HG02610 (cell line): ENCODE measurements at regions not wholly inside any gene's neighbourhood (a gene's known extent, or its start where the extent isn't known, plus 50 kb on each side); places are given as distances from the start of the nearest gene placed in this dataset.
"Not testable (repeated sequence)": the region's sequence is repeated elsewhere in the genome, so short reads cannot be mapped to it uniquely, and the experiment has no call there.

Source experiments
- ATAC-seq: cut with Tn5 transposase; IDR thresholded peaks from one replicate; pipeline ENCODE4 v1.9.1; 2021; ENCODE audit warnings: mild to moderate bottlenecking, moderate library complexity; ENCODE audit not compliant: unreplicated experiment

DNA sequence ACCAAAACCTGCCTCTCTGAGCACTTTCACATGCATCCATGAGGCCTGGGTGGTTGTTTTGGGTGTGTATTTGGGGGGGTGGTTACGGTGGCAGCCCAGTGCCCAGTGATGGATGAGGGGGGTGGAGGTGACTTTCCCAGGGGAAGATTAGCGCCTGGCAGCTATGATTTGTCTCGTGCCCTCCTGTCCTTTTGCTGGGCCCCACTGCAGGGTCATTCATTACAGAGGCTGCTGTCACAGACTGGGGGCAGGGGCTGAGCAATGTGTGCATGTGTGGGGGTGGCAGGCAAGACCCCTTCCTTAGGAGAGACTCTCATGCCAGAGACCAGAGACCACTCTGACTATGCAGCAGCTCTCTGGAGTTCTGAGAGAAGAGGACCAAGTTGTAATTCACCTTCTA is 93.7 kb downstream of the MRM1 start:
- no peak for ATAC-seq

GRCh38 chr17:36695710-36696109 is 94.3 kb downstream of the MRM1 start:
- ATAC-seq, result not testable (repeated sequence)

DNA sequence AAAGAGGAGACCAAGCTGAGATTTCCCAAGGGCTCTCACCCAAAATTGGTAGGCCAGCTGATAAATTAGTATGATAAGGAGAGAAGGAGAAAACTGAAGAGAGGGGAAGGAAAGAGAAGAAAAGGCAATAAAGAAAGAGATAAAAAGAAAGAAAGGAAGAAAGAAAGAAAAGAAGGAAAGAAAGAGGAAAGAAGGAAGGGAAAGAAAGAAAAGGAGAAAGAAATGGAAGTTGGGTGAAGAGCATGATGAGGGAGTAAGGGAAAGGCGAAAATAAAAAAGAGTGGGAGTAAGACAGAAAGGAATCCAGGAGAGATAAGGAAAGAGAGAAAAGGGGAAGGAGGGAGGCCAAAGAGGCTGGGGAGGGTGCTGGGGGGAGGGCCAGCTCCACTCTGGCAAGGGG is 95.4 kb downstream of the MRM1 start:
- no peak for ATAC-seq

DNA sequence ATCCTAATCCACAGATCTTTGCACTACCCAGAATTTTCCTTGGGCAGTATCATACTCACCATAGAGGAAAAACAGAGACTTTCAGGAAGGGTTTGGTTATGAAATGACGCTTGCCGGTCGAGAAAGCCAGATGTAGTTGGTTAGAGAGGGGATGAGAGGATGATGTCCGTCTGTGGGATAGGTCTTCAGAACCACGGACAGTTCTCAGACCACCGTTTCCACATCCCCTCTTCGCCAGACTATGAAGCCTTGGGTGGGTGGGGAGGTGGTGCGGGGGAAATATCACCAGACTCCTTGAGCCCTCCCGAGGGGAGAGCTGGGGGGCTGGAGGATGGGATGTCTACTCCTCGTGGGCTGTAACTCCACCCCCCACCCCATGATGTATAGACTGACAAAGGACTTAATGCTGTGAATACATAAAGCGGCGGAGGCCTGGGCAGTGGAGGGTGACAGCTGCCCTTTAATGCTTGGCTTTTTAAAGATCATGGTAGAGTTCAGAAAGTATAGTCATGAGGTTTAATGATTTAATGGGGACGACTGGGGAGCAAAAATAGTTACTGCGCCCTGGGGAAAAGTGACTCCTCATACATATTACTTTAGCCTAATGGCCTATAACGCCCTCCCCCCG is 96.6 kb downstream of the MRM1 start:
- no peak for ATAC-seq

DNA sequence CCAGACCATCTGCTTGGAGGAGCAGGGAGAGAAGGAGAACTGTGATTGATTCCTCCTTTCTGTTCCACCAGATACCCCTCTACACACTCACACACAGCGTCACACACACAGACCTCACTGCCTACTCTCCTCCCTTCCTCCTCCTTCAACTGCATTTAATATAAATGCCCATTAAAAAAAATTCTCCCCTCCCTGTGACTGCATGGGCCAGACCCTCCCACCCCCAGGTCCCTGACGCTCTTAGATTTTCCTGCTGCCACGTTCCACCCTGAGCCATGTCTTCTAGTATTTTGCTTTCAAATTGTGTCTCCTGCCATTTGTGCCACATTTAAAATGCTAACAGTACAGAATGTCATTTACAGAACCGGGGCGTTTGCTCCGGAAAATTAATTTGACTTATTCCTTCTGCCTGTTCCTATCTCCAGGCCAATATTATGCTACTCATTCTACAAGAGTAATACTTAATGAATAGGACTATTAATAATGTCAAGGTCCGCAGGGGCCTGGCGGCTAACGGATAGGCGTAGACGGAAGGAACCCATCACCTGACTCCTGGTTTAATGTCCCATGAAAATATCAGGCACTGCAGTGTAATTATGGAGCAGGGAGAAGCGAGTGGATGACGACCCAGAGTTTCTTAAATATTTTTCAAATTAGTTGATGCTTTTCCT is 100.2 kb downstream of the MRM1 start:
- ATAC-seq, result no peak

DNA sequence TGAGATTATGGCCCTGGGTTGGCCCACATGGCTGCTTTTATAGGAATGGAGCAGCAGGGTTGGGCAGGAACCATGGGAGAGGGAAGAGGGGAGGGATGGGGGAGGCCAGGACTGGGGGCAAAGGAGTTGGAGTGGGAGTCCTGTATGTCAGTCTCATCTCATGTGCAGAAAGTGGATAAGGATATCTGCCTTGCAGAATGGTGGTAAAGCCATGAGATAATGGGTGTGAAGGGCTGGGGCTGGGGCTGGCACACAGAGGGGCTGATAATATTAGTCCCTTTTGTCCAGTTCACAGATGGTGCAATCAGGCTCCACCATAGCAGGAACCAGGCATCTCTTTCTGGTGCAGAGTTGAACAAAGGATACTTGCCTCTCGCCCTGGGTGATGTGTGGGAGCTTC is 101.3 kb downstream of the MRM1 start:
- no peak for ATAC-seq

- ATAC-seq, result no peak
Measured at GRCh38 chr17:36703860-36704266, 102.5 kb downstream of the MRM1 start.

- no peak for ATAC-seq
Measured at GRCh38 chr17:36705283-36705795, 104.0 kb downstream of the MRM1 start.

- ATAC-seq, result no peak
Measured at GRCh38 chr17:36705874-36706731, 104.7 kb downstream of the MRM1 start.

- ATAC-seq, result no peak
Measured at GRCh38 chr17:36707904-36708303, 106.5 kb downstream of the MRM1 start.

DNA sequence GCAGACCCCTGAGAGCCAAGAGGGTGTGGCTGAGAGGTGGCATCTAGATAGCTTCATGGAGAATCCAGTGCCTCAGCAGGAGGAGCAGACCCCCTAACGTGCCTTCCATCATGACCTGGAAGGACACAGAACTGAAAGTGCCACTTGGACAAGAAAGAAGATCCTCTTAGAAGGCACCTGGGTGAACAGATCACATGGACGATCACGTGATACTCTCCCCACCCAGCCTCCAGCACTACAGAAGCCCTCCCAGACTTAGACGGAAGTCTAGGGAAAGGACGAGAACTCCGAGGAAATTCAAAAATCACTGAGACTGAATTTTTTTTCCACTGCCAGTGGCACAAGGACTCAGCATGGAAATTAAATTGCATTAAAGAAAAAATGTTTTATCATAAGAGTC is 113.4 kb downstream of the MRM1 start:
- ATAC-seq, result no peak

GRCh38 chr17:36715951-36716350 is 114.6 kb downstream of the MRM1 start:
- ATAC-seq, result no peak

- ATAC-seq, result no peak
Measured at GRCh38 chr17:36717088-36717487, 115.7 kb downstream of the MRM1 start.

GRCh38 chr17:36720131-36720530 is 118.7 kb downstream of the MRM1 start:
- ATAC-seq, result no peak

DNA sequence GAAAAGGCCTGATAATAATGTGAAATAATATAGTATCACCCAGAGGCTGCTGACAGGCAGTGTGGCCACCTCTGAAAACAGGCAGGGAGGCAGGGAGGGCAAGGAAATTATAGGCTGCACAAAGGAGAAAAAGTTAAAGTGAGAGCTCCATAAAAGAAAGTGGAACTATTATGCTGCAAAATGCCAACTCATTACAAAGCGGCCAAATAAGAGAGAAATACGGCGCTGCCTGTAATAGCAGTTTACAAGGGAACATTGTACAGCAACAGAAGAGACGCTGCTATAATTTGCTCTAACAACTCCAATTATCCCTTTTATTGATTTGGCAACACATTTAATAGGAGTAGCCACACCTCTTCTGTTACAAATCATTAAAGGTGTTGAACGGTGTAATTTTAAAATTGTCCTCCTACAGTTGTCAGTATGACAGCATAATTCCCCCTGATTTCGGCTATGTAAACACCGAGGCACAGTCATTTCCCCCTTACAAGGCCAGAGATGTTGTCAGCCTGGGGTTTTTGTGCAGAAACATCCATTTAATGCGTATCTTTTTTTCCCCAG is 120.3 kb downstream of the MRM1 start:
- ATAC-seq, result no peak

DNA sequence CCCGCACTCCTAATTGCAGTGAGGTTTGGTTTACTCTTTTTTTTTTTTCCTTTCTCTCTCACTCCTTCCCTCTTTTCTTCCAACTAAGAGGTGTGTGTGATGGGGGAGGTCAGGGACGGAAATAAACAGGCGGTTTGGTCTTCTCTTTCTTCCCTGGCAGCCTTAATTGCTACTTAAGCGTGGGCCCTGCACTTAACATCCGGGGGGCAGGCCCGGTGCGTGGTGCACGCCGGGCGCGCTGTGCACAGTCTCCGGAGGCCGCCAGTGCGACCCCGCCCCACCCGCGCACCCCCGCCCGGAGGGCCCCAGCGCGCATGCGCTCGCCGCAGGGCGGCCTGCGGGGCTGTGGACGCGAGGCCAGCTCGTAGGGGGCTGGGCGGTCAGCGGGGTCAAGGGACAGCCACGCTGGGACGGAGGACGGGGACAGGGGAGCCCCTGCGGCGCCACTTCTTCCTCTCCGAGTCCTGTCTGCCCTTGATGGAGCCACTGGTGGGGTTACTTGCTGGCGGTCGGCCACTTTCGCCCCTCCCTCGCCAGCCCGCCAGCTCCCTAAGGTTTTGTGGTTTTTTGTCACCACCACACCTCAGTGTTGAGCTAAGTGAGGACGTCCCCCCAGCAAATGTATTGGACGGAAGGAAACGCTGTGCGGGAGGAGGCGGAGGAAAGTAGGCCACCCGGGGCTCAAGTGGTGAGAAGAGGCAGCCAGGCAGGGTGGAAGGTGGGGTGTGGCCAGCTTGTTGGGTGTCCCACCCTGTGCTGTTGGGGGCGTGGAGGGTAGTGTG is 120.9 kb downstream of the MRM1 start:
- peak; percentile 83 for ATAC-seq

GRCh38 chr17:36722903-36723263 is 121.5 kb downstream of the MRM1 start:
- no peak for ATAC-seq

DNA sequence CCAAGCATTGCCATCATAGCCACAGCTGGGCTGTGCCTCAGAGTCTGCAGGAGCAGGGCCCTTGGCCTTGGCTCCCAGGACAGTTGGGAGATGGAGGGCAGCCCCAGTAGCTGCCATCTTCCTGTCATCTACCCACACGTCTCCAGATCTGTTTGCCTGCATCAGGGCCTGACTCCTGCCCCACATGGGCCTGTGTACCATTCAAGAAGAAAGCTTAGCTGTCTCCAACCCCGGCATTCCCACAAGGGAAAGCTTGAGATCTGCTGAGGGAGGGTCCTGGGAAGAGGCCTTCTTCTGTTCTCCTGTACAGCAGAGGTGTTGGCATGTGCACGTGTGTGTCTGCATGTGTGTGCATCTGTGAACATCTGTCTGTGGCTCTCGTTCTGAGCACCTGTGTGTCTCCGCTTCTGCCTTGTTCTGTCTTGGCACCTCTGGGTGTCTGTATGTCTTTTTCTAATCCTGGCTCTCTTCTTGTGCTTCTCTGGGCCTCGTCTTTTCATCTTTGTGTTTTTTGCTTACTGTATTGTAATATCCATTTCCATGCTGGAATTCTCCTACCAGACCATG is 122.2 kb downstream of the MRM1 start:
- ATAC-seq, result no peak

GRCh38 chr17:36726199-36726598 is 124.8 kb downstream of the MRM1 start:
- no peak for ATAC-seq

- no peak for ATAC-seq
Measured at GRCh38 chr17:36727052-36727451, 125.7 kb downstream of the MRM1 start.
